Spinal cord (tissue), 9 donors: ENCODE measurements at regions not wholly inside any gene's neighbourhood (a gene's known extent, or its start where the extent isn't known, plus 50 kb on each side); places are given as distances from the start of the nearest gene placed in this dataset.

Experiments used
- DNase-seq, 6 donors: peaks; one replicate each; pipeline versions ENCODE4 v3.0.0 to v3.0.0-alpha.2; 2013 to 2015; ENCODE audit warnings: low spot score in 6 of 6, low read depth in 4 of 6
- H3K27ac ChIP-seq: one replicate; pipeline ENCODE4 v1.5.1; 2013; ENCODE audit warnings: low read depth, low read length, control low read depth
- H3K27me3 ChIP-seq: one replicate; pipeline ENCODE4 v1.6.1; 2013; ENCODE audit warnings: low read length; ENCODE audit not compliant: control insufficient read depth, insufficient read depth
- H3K36me3 ChIP-seq: one replicate; pipeline ENCODE4 v1.6.1; 2013; ENCODE audit warnings: low read length; ENCODE audit not compliant: control insufficient read depth, insufficient read depth
- H3K4me1 ChIP-seq: one replicate; pipeline ENCODE4 v1.6.1; 2013; ENCODE audit warnings: low read length; ENCODE audit not compliant: control insufficient read depth, insufficient read depth
- H3K4me3 ChIP-seq: one replicate; pipeline ENCODE4 v1.5.1; 2013; ENCODE audit warnings: low read depth, low read length, control low read depth
- H3K9me3 ChIP-seq: one replicate; pipeline ENCODE4 v1.6.1; 2013; ENCODE audit warnings: low read length; ENCODE audit not compliant: control insufficient read depth, insufficient read depth
- WGBS: methylation state at CpG from one replicate; pipeline ENCODE4 v1.1.5; 2013; ENCODE audit warnings: missing lambda C conversion rate; ENCODE audit not compliant: insufficient coverage; 5-methylcytosine and 5-hydroxymethylcytosine counted together
- donor health status: healthy.

GRCh38 chr4:54823616-54824015, 165.9 kb downstream of the KIT start:
- H3K4me3 ChIP-seq: no peak overlapping the region
- no peak overlapping the region for H3K27ac ChIP-seq
- no peaks in the 10 kb centered on the region for H3K27me3 ChIP-seq
- H3K36me3 ChIP-seq: no peaks in the 10 kb centered on the region
- no CpG with 5 or more reads among the region's 1 CpG for WGBS
- no peaks in the 10 kb centered on the region for H3K9me3 ChIP-seq
- no peak for DNase-seq
- H3K4me1 ChIP-seq: no peaks in the 10 kb centered on the region

- H3K4me3 ChIP-seq: no peak overlapping the region
- no peak for DNase-seq
- H3K27ac ChIP-seq: no peak overlapping the region
- H3K27me3 ChIP-seq: no peaks in the 10 kb centered on the region
- no peaks in the 10 kb centered on the region for H3K9me3 ChIP-seq
- H3K36me3 ChIP-seq: no peaks in the 10 kb centered on the region
- H3K4me1 ChIP-seq: no peaks in the 10 kb centered on the region
- WGBS: 94% methylated on average over 3 of the region's 5 CpGs
Measured at GRCh38 chr4:54819034-54819433, 161.3 kb downstream of the KIT start.

GRCh38 chr4:54818481-54818880, 160.7 kb downstream of the KIT start:
- no CpG with 5 or more reads among the region's 5 CpGs for WGBS
- Histone ChIP-seq H3K36me3 (no peaks in the 10 kb centered on the region), H3K4me1 (no peaks in the 10 kb centered on the region), H3K27ac (no peak overlapping the region), H3K27me3 (no peaks in the 10 kb centered on the region), H3K9me3 (no peaks in the 10 kb centered on the region), H3K4me3 (no peak overlapping the region)
- no peak for DNase-seq

- Histone ChIP-seq H3K27ac (no peak overlapping the region), H3K36me3 (no peaks in the 10 kb centered on the region), H3K9me3 (no peaks in the 10 kb centered on the region), H3K4me1 (no peaks in the 10 kb centered on the region), H3K4me3 (no peak overlapping the region), H3K27me3 (no peaks in the 10 kb centered on the region)
- DNase-seq: no peak
- 94% methylated on average over 6 of the region's 7 CpGs for WGBS
Measured at GRCh38 chr4:54813674-54814073, 155.9 kb downstream of the KIT start.

- no peak for DNase-seq
- Histone ChIP-seq H3K4me3 (no peak overlapping the region), H3K4me1 (no peaks in the 10 kb centered on the region), H3K27me3 (no peaks in the 10 kb centered on the region), H3K27ac (no peak overlapping the region), H3K36me3 (no peaks in the 10 kb centered on the region), H3K9me3 (no peaks in the 10 kb centered on the region)
Measured at GRCh38 chr4:54806351-54806750, 148.6 kb downstream of the KIT start.

- Histone ChIP-seq H3K27me3 (no peaks in the 10 kb centered on the region), H3K4me1 (no peaks in the 10 kb centered on the region), H3K36me3 (no peaks in the 10 kb centered on the region), H3K4me3 (no peak overlapping the region), H3K27ac (no peak overlapping the region), H3K9me3 (no peaks in the 10 kb centered on the region)
- no peak for DNase-seq
- WGBS: no CpG with 5 or more reads among the region's 2 CpGs
Measured at GRCh38 chr4:54802336-54802735, 144.6 kb downstream of the KIT start.

- no peak overlapping the region for H3K4me3 ChIP-seq
- no peaks in the 10 kb centered on the region for H3K4me1 ChIP-seq
- no peaks in the 10 kb centered on the region for H3K27me3 ChIP-seq
- H3K27ac ChIP-seq: no peak overlapping the region
- WGBS: 86% methylated on average over 1 of the region's 4 CpGs
- H3K9me3 ChIP-seq: no peaks in the 10 kb centered on the region
- H3K36me3 ChIP-seq: no peaks in the 10 kb centered on the region
- DNase-seq: no peak
Measured at GRCh38 chr4:54800831-54801530, 143.2 kb downstream of the KIT start.

GRCh38 chr4:54794579-54794978, 136.8 kb downstream of the KIT start:
- no peak overlapping the region for H3K27ac ChIP-seq
- H3K9me3 ChIP-seq: no peaks in the 10 kb centered on the region
- H3K27me3 ChIP-seq: no peaks in the 10 kb centered on the region
- H3K36me3 ChIP-seq: no peaks in the 10 kb centered on the region
- H3K4me3 ChIP-seq: no peak overlapping the region
- no CpG with 5 or more reads among the region's 4 CpGs for WGBS
- H3K4me1 ChIP-seq: no peaks in the 10 kb centered on the region
- no peak for DNase-seq

- Histone ChIP-seq H3K9me3 (no peaks in the 10 kb centered on the region), H3K27ac (no peak overlapping the region), H3K36me3 (no peaks in the 10 kb centered on the region), H3K4me1 (no peaks in the 10 kb centered on the region), H3K27me3 (no peaks in the 10 kb centered on the region), H3K4me3 (no peak overlapping the region)
- DNase-seq: no peak
- no CpG with 5 or more reads among the region's 2 CpGs for WGBS
Measured at GRCh38 chr4:54793856-54794422, 136.2 kb downstream of the KIT start.
